ENCODE measurements at regions not wholly inside any gene's neighbourhood (a gene's known extent, or its start where the extent isn't known, plus 50 kb on each side); places are given as distances from the start of the nearest gene placed in this dataset.

GRCh38 chr9:135332516-135332915 lies 147.1 kb upstream of the PPP1R26 start:
- no peak overlapping the region for H3K4me3 ChIP-seq (ENCODE audit: low read depth, low read length)
- TF ChIP-seq MYC (IDR thresholded peaks at IDR 0.05; ENCODE audit: low read depth, low read length): no peak
- no peak for DNase-seq (ENCODE audit: low read depth)

GRCh38 chr9:135332979-135333748 lies 146.4 kb upstream of the PPP1R26 start:
- no peak for DNase-seq (ENCODE audit: low read depth)
- TF ChIP-seq MAX (IDR thresholded peaks at IDR 0.05; ENCODE audit: low read depth, low read length) (no peak), MYC (IDR thresholded peaks at IDR 0.05; ENCODE audit: low read depth, low read length) (no peak), POLR2A (IDR thresholded peaks at IDR 0.05; ENCODE audit: extremely low read depth, insufficient read length) (no peak), CTCF (IDR thresholded peaks at IDR 0.05; ENCODE audit: low read depth, low read length) (no peak)
- H3K4me3 ChIP-seq (ENCODE audit: low read depth, low read length): no peak overlapping the region

GRCh38 chr9:135334953-135335460 lies 144.6 kb upstream of the PPP1R26 start:
- H3K4me3 ChIP-seq (ENCODE audit: low read depth, low read length): no peak overlapping the region
- no peak for TF ChIP-seq MAX (IDR thresholded peaks at IDR 0.05; ENCODE audit: low read depth, low read length)
- TF ChIP-seq POLR2A (IDR thresholded peaks at IDR 0.05; ENCODE audit: extremely low read depth, insufficient read length): no peak
- TF ChIP-seq MYC (IDR thresholded peaks at IDR 0.05; ENCODE audit: low read depth, low read length): no peak
- no peak for TF ChIP-seq CTCF (IDR thresholded peaks at IDR 0.05; ENCODE audit: low read depth, low read length)
- no peak for DNase-seq (ENCODE audit: low read depth)

GRCh38 chr9:135335691-135336181 lies 143.8 kb upstream of the PPP1R26 start:
- no peak for TF ChIP-seq CTCF (IDR thresholded peaks at IDR 0.05; ENCODE audit: low read depth, low read length)
- no peak for TF ChIP-seq POLR2A (IDR thresholded peaks at IDR 0.05; ENCODE audit: extremely low read depth, insufficient read length)
- TF ChIP-seq MYC (IDR thresholded peaks at IDR 0.05; ENCODE audit: low read depth, low read length): no peak
- no peak for TF ChIP-seq MAX (IDR thresholded peaks at IDR 0.05; ENCODE audit: low read depth, low read length)
- H3K4me3 ChIP-seq (ENCODE audit: low read depth, low read length): no peak overlapping the region
- no peak for DNase-seq (ENCODE audit: low read depth)

DNA sequence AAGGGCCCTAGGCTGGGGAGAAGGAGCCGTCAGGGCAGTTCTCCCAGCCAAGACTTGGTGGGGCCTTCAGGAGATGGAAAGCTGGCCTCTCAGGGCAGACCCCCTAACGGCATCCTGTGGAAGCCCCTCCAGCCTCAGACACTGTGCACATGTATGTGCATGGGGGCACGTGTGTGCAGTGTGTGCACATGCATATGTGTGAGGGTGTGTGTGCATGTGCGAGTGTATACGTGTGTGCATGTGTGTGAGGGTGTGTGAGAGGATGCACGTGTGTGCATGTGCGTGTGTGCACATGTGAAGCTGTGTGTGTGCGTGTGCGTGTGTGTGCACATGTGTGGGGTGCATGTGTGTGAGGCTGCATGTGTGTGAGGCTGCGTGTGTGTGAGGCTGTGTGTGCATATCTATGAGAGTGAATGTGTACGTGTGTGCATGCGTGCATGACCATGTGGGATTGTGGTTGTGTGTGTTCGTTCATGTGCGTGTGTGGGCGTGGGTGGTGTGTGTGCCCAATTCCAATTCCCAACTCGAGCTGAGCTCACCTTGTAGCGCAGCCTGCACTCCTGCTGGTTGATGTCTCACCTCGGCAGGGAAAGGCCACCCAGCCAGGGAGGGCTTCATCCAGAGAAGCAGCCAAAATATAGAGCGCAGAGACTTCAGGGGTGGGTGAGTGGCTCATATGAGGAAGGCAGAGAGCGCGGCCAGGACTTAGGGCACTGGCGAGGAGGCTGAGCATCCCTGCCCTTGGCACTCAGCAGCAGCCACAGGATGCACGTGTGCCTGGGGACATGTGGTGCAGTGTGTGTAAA lies 142.7 kb upstream of the PPP1R26 start:
- no peak overlapping the region for H3K4me3 ChIP-seq (ENCODE audit: low read depth, low read length)
- TF ChIP-seq POLR2A (IDR thresholded peaks at IDR 0.05; ENCODE audit: extremely low read depth, insufficient read length) (no peak), CTCF (IDR thresholded peaks at IDR 0.05; ENCODE audit: low read depth, low read length) (no peak), MYC (IDR thresholded peaks at IDR 0.05; ENCODE audit: low read depth, low read length) (no peak), MAX (IDR thresholded peaks at IDR 0.05; ENCODE audit: low read depth, low read length) (no peak)
- no peak for DNase-seq (ENCODE audit: low read depth)

- DNase-seq (ENCODE audit: low read depth): no peak
Observed at GRCh38 chr9:135338546-135338945, 141.0 kb upstream of the PPP1R26 start.

More at GRCh38 chr9:135338546-135338945, 141.0 kb upstream of the PPP1R26 start:
- H3K4me3 ChIP-seq (ENCODE audit: low read depth, low read length): no peak overlapping the region
- TF ChIP-seq MAX (IDR thresholded peaks at IDR 0.05; ENCODE audit: low read depth, low read length) (no peak), MYC (IDR thresholded peaks at IDR 0.05; ENCODE audit: low read depth, low read length) (no peak), CTCF (IDR thresholded peaks at IDR 0.05; ENCODE audit: low read depth, low read length) (no peak), POLR2A (IDR thresholded peaks at IDR 0.05; ENCODE audit: extremely low read depth, insufficient read length) (no peak)

Data from NB4 (cell line).